NCI-H1105 treated with DMSO at 0.1 percent for 48 hours (cell line): ENCODE measurements at regions not wholly inside any gene's neighbourhood (a gene's known extent, or its start where the extent isn't known, plus 50 kb on each side); places are given as distances from the start of the nearest gene placed in this dataset.
A peak's percentile ranks its signal among the peaks of the same experiment; 100 is the strongest.

Experiments used
- DNase-seq: peaks from one replicate; lab custom pipeline; 2025; lab: John Stamatoyannopoulos, UW

DNA sequence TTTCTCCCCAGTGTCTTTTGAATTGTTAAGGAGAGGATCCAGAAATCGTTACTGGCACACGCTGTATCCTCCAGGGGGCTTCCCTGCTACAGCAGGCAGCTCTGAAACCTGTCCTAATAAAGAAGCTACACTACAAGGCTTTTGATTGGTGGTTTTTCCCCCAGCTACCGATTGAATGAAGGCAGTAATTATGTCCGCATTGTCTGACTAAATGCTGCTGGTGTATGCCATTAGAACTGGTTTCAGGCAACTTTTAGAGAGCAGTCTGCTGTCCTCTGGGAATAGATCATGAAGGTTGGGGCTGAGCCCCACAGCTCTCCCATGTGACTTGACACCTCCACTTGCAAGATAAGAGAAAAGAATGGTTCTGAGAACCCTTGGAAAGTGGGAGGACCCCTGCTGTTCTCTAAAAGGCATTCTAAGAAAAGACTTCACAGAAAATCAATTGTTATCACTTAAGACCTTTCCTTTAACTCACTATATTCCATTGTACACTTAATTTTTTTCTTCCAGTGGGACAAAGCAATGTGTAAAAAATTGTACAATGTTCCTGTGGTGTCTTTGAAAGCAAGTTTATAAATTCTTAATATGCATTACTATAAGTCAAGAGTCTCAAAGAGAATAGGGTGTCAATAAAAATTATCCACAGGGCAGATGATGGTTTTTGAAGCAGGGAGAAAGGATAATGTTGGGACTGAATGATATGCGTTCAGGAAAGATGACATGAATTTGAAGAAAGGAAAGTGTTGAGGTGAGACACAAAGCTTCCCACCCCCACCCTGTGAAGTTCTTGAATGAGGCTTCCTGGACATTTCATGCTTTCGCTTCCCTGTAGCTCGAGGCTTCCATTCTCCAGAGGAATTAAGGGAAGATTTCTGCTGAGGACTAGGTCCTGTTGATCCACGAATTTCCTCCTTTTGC is 53.0 kb upstream of the DAZL start:
- peak; percentile 36 for DNase-seq

DNA sequence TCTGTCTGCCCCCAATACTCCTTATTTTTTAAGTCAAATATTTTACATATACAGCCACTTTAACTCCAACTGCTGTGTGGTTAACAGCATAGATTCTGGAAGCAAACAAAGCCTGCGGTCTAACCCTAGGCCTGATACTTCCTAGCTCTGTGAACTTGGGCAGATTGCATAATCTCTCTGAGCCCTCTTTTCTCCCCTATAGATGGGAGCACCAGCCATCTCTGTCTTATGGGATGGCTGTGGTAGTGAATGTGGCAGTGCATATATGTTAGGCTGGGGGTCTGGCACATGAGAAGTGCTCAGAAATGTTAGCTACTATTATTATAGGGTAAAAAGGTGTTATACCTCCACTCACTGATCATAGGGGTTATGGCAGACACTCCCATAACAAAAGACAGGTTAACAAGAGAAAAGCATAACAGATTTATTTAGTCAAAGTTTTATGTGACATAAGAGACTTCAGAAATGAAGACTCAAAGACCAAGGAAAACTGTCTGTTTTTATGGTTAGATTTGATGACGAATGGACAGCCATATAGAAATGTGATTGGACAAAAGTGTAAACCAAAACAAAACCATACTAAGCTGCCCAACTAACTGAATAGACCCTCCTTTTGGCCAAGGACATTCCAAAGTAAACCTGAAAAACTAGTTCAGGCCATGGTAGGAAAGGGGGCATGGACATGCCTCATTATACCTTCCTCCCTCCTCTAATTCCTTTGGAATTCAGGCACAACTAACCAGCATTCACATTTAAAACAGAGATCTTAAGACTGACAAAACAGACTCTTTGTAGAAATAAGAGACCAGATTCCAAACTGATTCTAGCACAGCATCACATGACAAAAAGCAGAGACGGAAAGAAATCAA is 53.9 kb upstream of the DAZL start:
- no peak for DNase-seq

GRCh38 chr3:16663854-16664712 is 58.9 kb upstream of the DAZL start:
- DNase-seq: no peak

DNA sequence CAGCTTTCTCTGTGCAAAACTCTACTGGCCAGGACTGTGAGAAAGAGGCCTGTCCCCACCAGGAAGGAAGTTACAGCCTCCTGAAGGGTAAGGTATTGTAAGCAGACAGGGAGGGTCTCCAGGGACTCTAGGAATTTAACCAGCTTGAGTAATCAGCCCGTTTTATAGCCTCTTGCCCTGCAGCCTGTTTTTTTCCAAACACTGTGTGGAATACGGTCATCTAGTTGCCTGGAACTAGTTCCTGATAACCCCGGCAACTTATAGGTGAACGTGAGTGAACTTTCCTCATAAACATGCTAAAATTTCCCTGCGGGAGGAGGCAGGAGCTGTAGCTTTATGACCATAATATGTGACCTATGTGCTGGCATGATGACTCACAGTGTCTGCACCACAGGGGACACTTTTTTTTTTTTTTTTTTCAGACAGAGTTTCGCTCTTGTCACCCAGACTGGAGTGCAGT is 60.1 kb upstream of the DAZL start:
- DNase-seq: no peak

- no peak for DNase-seq
Observed at GRCh38 chr3:16666206-16666605, 61.0 kb upstream of the DAZL start.

DNA sequence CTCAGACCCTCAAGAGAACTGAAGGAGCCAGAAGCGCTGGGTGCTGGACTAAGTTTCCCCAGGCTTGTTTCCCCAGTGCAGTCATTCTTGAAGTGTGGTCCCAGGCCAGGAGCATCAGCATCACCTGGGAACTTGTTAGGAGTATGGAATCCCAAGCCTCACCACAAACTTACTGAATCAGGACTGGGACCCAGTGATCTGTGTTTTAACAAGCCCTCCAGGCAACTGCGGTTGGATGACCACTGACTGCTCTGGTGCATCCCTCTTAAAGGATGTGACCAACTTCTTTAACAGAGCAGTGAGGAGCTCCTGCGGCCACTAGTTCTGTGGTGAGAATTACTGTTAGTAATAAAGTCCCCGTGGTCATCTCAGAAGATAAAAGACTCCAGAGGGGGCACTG is 62.4 kb upstream of the DAZL start:
- no peak for DNase-seq

- no peak for DNase-seq
Observed at GRCh38 chr3:16668776-16669545, 63.7 kb upstream of the DAZL start.

GRCh38 chr3:16670191-16670590 is 65.0 kb upstream of the DAZL start:
- DNase-seq: no peak

DNA sequence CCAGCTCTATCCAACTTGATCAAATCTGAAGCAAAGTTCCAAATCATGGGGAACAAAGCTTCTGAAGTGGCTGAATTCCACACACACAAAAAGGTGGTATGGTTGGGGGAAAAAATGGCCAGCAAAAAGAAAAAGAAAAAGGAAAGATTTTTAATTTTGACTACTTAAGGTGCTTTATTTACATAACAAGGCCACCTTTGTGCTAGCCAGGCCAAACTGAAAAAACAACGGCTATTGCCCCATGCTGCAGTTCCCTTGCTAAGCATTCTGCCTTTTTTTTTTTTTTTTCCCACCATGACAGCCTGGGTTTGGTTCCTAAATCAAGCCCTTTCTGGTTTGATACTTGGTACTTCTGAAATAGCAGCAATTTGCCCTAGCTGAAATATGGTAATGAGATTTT is 66.5 kb upstream of the DAZL start:
- DNase-seq: no peak

DNA sequence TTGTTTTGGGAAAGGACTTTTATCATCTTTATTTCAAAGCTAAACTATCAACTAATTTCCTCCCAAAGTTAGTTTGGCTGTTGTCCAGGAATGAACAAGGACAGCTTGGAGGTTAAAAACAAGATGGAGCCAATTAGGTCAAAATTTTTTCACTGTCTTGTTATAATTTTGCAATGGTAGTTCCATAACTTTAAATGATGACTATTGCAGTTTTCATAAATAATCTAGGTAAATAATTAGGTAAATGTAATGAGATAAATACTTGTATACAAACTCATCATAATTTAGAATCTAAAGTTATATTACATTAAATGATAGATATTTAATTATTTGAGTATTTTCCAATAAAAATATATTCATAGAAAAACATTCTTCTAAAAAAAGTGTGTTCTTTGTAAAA is 68.3 kb upstream of the DAZL start:
- DNase-seq: no peak

DNA sequence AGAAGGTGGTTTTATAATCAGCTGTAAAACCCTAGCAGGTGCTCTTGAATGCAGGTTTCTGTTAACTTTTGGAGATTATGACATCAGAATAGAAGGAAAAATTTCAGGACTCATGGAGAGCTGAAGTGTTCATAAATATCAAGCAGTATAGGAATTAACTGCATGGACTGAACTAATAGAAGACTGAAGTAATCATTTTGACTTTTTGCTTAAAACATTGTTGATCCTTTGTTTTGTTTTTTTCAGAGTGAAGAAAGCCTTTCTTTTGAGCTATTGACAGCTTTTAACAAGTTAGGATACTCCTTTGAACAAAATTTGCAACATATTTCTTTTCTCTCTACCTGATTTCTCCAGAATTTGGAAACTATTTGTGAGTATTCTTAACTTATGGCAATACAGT is 70.6 kb upstream of the DAZL start:
- no peak for DNase-seq

GRCh38 chr3:16686679-16687078 is 81.5 kb upstream of the DAZL start:
- no peak for DNase-seq

GRCh38 chr3:16687221-16687620 is 82.0 kb upstream of the DAZL start:
- no peak for DNase-seq

DNA sequence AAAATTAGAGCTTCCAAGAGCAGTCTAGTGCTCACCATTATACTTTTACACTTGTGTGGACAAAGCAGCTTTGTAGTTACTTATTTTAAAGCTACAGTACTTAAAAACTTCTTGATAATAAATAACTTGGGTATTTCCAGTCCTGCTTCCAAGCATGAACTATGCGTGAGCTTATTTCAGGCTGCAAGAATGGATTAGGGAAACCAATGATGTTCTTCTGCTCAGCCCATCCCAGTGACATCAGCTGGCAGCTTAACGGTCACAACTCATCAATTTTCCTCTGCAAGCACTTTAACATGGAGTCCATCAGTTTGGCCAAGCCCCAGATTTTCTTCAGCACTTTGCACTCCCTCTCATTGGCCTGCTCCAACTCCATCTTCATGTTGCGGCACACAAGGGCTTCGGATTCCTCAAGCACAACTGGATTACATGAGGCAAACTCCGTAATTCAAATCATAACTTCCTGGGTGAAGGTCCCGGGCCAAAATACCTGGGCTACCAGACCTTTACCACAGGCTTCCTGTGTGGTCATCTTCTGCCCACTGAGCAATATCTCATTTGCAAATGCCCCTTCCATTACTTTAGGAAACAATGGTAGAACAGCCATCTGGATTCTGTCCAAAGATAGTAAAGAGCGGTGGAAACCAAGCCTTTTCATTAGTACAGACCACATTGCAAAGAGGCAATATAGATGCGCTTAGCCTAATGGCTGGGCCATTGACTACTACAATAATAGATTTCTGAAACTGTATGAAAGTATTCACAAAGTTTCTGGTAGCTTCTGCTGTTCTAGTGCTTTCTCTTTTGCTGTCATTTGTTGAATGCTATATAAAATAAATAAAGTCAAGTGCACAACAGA is 87.5 kb upstream of the DAZL start:
- DNase-seq: no peak

DNA sequence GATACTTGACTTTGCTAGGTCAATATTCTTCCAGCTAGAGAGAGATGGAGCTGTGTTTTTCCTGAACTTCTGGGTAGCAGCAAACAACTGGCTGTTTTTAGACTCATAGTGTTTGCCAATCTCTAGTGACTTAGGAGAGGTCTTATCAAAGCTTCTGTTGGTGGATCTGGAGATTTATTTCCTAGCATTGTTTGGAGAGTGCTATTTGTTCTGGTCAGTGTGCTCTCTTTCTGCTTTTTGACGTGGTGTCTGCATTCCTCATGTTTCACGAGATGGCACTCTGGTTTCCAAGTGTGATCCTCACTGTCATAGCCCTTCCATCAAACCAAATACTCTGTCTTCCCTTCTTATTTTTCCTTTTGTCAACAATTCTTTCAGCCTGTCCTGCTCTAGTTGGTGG is 88.6 kb upstream of the DAZL start:
- DNase-seq: no peak

DNA sequence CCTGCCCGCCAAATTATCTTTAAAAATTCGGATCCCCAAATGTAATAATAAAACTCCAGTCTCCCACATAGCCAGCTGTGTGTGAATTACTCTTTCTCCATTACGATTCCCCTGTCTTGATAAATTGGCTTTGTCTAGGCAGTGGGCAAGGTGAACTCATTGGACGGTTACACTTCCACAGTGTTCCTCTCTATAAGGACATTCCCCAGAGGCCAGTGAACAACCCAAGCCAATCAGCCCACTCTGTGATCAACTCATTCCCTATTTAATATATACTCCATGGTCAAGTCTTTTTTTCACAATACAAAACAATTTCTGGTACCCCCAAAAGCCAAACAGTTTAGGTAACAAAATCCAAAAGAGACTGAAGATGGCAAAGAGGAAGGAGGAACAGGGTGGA is 90.5 kb upstream of the DAZL start:
- no peak for DNase-seq

GRCh38 chr3:16697443-16698147 is 92.4 kb upstream of the DAZL start:
- DNase-seq: no peak

DNA sequence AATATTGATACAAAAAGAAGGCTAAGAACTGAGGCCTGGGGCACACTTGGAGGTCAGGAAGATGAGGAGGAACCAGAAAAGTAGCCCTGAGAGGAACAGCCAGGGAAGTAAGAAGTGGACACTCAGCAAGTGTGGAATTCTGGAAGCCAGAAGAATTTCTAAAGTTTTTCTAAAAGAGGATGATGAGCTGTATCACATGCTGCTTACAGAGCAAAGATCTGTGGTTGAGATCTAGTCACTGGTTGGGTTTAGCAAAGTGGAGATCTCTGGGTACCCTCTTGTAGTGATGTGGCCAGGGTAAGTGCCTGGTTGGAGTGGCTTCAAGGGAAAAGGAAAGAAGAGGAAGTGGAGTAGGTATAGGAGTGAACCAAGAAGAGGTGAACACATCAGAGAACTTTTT is 95.4 kb upstream of the DAZL start:
- DNase-seq: no peak

- no peak for DNase-seq
Observed at GRCh38 chr3:16704941-16705340, 99.7 kb upstream of the DAZL start.

DNA sequence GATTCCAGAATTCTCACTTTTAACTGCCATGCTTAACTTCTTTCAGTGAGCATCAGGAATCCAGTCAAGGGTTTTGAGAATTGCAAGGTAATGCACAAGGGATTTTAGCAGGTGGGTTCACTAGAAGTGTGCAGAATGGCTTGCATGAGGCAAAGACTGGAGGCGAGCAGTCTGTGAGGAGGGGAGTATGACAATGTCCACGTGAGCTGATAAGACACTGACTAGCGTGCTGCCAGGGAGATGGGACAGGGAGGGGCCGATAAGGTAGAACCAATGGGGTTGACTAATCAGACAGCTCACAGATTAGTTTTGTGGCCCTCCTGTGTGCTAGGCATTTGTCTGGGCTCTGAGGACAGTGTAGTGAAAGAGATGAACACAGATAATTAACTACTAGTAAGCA is 102.0 kb upstream of the DAZL start:
- DNase-seq: no peak
